SIG-M5 treated with dmso at 0.1 percent for 504 hours (cell line): ENCODE measurements at regions not wholly inside any gene's neighbourhood (a gene's known extent, or its start where the extent isn't known, plus 50 kb on each side); places are given as distances from the start of the nearest gene placed in this dataset.
"Not testable (repeated sequence)": the region's sequence is repeated elsewhere in the genome, so short reads cannot be mapped to it uniquely, and the experiment has no call there.

ENCODE experiments used
- DNase-seq: peaks from one replicate; lab custom pipeline; 2025; ENCODE audit not compliant: unreplicated experiment; lab: John Stamatoyannopoulos, UW

DNA sequence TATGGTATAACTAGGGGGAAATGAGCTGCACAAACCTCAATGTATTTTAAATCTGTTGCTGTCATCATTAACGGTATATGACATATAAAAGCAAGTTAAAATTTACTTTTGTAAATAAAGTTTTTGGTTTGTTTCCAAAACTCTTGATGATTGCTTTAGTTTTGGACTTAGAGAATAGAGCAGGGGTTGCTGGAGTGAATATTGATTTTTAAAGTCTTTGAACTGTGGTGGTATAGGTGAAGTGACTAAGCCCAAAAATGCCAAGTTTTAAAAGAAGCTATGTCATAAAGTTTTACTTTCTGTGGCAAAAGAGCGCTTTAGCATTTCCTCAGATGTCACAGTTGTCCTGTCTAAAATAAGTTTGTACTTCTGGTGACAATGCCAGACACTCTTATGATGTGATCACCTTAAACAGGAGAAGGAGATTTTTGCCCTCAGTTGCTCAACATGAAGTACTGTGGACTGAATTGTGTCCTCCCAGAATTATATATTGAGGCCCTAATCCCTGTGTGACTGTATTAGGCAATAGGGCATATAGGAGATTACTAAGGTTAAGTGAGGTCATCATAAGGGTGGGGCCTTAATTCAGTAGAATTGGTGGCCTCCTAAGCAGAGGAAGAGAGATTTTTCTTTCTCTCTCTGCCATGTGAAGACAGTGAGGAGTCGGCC is 175.2 kb upstream of the PLGLB1 start:
- not testable (repeated sequence) for DNase-seq

DNA sequence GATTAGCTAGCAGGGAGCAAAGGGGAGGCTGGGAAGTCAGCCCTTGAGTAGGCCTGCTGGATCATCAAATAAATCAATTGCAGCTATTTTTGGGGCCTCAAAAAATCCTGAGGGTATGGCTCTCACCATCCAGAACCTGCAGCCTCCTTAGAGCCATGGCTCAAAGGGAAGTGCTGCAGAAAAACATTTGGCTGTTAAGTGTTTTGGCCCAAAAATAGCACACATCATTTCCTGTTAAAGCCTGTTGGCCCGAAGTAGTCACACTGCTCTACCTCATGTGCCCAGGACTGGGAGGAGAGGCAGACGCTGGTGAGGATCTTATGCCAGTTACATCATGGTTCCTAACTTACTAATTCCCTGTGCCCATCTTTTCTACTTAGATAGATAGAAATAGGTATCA is 176.8 kb upstream of the PLGLB1 start:
- peak; percentile 10 for DNase-seq

DNA sequence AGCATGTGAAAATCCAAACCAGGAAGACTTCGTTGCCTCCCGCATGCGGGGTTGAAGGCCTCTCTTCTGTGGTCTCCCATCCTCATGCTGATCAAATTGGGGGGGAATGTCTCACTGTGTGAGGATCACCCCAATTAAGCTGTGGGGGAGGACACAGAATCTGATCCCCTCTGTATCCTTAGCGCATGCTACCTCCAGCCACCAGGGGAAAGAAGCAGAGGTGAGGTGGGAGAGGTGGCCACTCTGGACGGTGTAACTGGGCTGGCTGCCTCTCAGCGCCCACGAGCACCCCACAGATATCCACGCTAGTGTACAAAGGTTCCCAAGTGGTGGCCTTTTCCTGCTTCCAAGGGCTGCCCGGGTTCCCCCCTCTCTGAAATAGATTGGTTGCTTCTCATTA is 177.6 kb upstream of the PLGLB1 start:
- not testable (repeated sequence) for DNase-seq

DNA sequence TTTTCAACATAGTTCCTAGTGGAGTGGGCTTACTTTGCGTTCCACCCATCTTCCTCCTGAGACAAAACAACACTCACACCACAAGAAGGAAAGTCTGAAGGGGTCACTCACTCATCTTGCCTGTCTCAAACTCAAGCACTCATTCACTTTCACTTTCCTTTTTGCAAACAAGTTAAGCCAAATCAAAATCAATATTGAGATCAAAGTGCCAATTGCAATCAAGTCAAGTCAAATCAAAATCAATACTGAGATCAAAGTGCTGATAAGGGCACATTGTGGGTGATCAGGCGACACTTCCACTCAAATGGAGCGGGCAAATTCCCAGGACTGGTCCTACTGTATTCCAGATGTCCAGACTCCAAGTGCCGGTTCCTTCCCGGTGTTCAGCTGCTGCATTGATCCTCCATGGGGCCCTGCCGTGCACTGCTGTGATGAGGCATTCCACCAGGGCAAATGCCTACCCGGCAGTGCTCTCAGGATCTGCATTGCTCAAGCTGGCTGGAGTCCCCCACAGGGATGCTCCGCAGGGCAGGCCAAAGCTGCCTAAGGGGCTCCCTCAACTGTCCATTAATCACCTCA is 183.0 kb upstream of the PLGLB1 start:
- not testable (repeated sequence) for DNase-seq

DNA sequence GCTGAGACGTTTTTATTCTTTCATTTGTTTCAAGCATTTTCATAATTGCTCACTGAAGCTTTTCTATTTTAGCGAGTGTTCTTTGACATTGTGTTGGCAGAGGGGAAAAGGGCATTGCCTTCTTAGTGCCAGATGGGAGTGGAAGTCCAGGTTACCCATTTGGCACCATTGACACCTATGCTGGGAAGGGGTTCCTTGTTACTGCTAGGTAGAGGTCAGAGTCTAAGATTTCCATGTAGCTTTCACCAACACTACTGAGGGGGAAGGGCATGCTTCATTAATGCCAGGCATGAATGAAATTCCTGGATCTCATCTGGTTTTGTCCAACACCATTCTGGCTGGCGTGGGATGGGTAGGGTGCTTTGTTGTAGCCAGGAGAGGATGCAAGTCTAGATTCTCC is 191.3 kb upstream of the PLGLB1 start:
- not testable (repeated sequence) for DNase-seq

DNA sequence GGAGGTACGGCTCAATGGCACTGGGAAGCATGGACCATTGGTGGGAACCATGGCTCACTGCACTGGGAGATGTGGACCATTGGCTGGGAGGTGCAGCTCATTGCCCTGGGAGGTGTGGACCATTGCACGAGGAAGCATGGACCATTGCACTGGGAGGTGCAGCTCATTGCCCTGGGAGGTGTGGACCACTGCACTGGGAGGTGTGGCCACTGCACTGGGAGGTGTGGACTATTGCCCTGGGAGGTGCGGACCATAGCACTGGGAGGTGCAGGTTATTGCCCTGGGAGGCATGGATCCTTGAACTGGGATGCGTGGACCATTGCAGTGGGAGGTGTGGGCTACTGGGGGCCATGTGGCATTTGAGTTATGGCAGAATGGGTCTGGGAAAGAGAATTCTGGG is 195.4 kb upstream of the PLGLB1 start:
- DNase-seq: not testable (repeated sequence)

DNA sequence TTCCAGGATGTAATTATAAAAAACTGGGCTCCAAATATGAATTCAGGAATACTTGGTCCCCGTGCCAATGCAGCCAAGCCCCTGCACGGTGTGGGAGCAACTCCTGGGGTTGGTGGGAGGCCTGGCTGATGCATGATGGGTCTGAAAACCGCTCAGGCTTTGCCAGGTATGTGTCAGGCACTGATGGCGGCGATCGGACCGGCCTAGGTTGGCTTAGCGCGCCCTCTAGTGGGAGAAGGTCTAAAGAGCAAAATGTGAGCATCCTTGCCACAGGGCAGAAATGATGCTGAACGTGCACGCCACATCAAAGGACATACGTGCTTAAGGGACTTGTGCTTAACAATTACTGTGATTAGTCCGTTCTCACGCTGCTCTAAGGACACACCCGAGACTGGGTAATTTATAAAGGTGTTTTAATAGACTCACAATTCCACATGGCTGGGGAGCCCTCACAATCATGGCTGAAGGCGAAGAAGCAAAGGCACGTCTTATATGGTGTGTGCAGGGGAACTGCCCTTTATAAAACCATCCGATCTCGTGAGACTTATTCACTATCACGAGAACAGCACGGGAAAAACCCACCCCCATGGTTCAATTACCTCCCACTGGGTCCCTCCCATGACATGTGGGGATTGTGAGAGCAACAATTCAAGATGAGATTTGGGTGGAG is 196.2 kb upstream of the PLGLB1 start:
- not testable (repeated sequence) for DNase-seq

DNA sequence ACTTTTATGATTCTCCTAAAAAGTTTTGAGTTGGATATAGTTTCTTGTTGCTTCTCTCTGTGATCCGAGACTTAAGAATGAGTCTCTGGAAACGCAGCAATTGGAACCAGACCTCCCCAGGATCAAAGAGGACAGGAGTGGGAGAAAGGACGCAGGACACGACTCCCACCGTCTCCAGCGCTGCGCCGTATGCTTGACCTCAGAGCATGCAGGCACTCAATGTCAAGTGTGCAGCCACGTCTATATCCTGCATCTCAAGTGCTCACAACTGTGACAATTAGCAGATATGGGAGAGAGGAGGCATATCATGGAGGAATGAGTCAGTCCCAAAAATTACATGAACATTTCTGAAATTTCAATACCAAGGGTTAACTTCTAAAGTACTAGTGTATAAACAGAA is 199.0 kb upstream of the PLGLB1 start:
- DNase-seq: not testable (repeated sequence)

DNA sequence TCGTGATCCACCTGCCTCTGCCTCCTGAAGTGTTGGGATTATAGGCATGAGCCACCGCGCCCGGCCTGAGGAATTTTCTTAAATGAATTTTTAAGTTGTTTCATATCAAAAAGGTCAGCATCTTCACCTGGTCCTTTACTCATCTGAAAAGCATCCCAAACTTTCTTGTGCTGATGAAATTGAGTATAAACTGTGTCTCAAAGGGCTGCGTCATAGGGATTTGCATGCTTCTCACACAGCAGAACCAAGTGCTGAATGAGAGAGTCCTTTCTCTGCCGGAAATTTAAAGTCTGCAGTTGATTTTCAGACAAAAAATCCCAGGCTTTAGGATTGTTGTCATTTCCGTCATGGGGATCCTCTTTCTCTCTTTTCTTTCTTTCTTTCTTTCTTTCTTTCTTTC is 200.5 kb upstream of the PLGLB1 start:
- DNase-seq: not testable (repeated sequence)

DNA sequence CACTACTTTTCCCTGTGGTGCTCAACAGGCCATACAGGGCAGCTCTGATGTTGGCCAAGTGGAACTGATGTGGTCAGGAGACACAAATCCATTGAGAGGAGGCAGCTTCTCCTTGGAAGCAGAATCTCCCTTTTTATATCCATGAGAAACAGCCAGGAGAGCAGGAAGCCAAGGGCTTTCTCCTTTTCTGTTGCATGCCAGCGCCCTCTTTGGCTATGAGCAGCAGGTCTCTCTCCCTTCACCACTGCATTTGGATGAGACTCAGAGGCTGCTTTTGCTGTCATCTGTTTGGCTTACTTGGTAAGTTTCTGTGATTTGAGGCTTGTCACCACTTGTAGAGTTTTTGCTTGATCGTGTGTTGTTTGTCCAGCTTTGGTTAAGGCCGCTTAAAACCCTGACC is 202.2 kb upstream of the PLGLB1 start:
- not testable (repeated sequence) for DNase-seq

DNA sequence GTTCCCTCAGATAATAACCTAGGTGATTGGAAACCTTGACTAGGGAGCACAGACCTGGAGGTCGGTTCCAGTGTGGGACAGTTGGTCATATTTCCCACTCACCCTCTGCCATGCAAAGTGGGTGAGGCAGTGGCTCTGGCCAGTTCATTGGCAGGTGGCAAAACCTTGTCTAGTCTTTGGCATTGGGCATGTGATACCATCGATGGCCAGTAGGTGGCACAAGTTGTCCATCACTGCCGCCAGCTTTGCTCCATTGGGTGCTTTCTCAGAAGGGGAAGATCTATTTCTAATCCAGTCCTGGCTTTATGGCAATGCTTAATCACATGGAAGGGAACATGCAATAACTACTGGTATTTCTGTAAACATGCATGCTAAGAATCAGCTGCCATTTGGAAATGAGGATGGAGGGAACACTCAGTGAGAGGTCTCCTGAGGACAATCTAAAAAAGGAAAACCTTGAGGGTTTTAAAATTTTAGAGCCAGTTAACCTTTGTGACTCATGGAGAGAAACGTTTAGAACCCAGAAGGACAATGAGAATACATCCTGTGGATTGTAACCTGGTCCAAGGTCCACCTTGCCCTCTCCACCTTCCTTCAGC is 207.5 kb upstream of the PLGLB1 start:
- DNase-seq: not testable (repeated sequence)

DNA sequence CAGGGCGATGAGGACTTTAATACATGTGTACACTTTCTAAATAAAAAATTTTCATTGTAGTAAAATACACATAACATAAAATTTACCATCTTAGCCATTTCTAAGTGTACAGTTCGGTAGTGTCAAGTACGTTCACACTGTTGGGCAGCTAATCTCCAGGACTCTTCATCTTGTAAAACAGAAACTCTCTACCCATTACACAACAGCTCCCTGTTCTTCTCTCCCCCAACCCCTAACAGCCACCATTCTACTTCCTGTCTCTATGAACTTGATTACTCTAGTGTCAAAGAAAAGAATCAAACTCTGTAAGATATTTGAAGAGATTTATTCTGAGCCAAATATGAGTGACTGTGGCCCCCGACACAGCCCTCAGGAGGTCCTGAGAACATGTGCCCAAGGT is 208.3 kb upstream of the PLGLB1 start:
- not testable (repeated sequence) for DNase-seq

DNA sequence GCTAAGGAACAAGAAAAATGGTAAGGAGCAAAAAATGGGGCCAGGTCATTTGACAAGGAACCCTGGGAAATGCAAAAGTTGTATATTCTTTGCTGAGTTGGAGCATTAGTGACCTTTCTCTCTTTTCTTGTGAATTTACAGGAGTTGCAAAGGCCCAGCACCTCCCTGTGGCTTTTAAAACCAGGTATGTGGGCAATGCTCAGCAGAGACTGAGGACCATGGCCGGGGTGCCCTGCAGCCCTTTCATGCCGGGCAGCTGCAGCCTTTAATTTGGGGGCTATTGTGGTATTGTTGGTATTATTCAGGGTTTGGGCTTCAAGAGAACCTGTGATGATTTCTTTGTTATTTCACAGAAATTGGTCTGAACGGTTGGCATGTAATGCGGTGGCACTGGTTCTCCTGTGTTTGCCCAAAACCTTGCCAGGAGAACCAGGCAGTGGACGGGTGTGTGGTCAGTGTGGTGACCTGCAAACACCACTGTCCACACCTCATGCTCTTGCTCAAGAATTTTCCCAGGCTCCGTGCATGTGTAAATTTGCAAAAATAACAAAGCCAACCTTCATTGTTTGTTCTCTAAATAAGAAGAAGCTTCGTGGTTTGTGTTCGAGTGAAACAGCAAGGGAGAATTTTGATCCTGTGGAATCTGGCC is 213.8 kb upstream of the PLGLB1 start:
- DNase-seq: not testable (repeated sequence)

DNA sequence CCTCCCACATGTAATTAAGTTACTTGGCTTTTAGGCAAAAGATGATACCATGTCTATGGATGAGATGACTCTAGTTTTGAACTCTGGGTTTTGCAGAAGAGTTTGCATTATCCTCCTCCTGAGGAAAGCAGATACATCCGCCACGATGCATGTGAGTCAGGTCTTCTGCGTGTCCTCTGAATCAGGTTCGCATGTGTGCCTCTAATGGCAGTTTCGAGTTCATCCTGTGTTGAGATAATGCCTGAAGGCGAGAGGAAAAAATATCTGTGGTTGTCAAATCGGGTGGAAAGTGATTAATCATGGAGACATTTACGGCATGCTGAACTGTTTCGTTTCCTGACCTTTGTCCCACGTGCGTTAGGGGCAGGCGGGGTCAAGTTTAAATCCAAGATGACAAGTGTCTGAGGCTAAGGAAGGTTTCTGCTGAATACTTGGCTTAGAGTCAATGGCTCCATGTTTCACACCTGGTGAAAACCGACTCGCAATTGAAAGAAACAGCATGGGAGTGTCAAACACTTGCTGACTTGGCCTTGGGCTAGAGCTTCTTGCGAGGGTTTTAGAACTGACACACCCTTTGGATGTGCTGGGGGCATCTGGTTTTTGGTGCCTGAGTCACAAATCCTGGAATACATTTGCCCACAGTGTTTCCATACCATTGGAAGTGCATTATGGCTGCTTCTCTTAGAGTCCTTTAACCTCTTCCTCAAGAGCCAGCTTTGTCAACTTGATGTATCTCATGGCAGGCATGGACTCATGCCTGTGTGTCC is 216.1 kb upstream of the PLGLB1 start:
- not testable (repeated sequence) for DNase-seq

DNA sequence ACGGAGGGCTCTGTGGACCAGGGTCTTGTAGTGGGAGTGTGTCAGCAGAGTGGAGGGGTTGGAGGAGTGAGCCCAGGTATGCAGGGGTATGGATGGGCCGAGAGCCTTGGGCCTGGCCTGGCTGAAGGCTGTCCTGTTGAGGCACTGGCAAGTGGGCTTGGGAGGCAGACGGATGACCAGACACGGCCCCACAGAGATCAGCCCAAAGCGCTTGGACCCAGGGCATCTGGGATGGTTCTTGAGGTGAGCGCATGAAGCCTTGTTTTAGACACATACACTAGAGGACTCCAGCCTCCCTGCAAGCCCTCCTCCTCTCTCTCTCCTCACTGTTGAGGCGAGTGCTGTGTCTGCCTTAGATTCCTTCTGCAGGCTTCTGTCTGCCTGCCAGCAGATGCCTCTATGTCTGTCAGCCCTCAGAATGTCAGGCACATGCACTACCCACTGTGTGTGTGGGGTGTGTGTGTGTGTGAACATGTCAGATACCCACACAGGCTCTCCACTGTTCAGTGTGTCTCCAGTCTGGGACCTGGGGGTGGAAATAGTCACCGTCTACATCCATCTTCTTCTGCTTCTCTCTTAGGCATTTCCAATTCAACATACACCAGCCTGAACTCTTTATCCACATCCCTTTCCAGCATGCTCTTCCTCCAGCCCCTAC is 218.0 kb upstream of the PLGLB1 start:
- DNase-seq: not testable (repeated sequence)

DNA sequence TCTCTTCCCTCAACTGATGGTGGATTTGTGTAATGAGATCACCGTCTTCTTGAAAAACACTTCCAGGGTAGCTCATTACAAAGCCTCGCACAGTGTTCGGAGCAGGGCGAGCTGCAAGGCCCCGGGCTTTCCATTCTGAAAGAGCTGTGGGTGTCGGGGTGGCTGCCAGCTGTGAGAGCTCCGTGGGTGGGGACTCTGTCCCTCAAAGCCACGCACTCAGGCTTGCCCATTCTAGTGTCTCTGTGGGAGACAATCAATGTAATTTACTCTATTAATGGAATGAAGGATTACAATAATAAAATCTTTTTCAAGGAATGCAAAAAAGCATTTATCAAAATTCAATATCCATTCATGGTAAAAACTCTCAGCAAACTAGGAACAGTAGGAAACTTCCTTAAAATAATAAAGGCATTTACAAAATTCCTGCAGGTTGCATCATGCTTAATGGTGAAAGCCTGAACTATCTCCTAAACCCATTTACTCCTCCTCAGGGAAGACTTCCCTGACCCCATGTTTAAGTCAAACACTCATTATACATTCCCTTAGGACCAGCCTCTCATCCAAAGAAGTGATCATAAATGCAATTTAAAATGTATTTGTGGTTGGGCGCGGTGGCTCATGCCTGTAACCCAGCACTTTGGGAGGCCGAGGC is 224.5 kb upstream of the PLGLB1 start:
- not testable (repeated sequence) for DNase-seq

DNA sequence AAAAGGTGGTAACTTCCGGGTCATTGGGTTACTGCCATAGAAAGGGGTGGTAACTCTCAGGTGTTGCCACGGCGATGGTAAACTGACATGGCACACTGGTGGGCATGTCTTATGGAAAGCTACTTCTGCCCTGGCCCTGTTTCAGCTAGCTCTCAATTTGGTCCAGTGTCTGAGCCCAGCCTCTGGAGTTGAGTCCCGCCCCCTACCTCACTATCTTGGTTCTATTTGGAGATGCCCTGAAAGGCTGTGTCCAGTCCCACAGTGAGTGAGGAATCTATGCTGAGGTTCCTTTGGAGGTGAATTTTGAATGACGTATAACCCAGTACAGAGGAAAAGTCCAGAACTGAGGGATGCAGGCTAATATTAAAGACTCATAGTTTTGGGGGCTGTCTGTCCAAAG is 230.4 kb upstream of the PLGLB1 start:
- not testable (repeated sequence) for DNase-seq

DNA sequence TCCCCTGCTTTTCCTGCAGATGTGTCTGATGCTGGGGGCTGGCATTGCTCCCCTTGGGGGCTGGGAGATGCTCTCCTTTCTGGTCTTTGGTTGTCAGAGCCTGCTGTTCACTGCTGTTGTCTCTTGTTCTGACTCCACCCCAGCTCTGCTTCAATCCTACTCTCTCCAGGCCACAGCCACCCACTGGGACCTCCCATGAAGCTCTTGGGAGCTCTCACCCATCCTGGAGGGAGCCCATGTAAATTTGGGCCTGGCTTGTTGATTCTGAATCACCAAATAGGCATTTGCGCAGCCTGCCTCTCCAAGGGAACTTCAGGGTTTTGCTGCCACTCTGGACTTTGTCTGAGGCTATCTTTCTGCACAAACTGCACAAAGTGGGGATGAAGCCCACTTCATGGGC is 232.9 kb upstream of the PLGLB1 start:
- DNase-seq: not testable (repeated sequence)

DNA sequence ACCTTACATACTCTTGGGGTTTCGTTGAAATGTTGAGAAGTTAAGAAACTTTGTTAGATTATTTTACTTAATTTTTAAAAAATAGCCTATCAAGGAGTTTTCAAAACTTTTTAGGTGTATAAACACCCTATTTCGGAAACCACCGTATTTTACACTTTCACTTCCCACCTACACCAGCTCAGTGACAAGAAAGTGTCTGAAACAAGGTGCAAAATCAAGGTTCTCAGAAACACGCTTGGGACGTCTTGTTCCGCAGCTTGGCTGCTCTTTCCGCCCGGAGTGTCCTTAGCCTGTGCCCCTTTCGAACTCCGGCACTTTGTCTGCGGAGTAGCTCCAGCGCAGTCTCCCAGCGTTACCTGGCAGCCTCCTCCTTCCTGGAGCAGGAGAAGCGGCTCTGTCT is 233.8 kb upstream of the PLGLB1 start:
- DNase-seq: not testable (repeated sequence)

DNA sequence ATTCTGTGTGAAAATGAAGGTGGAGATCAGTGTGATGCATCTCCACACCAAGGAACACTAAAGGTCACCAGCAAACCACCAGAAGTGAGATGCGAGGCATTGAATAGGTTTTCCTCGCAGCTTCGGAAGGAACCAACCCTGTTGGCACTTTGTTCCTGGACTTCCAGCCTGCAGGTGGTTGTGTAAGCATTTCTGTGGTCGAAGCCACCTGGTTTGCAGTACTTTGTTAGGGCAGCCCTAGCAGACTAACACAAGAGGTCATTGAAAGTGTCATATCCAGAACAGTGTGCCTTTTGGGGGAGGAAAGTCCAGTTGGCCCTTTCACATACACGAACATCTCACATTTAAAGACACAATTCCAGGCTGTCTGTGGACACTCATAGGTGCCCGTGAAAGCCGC is 237.2 kb upstream of the PLGLB1 start:
- DNase-seq: not testable (repeated sequence)
